ENCODE measurements at regions not wholly inside any gene's neighbourhood (a gene's known extent, or its start where the extent isn't known, plus 50 kb on each side); places are given as distances from the start of the nearest gene placed in this dataset.

- TF ChIP-seq KIAA2018 (CRISPR knock-in tag; IDR thresholded peaks at IDR 0.05; ENCODE audit: borderline replicate concordance) = no peak
- no peak for TF ChIP-seq E2F2 (CRISPR knock-in tag; IDR thresholded peaks at IDR 0.05; ENCODE audit: borderline replicate concordance)
- TF ChIP-seq ZNF616 (CRISPR knock-in tag; IDR thresholded peaks at IDR 0.05; ENCODE audit: low read depth) = no peak
- no peak; the same call in 1 of the 2 replicates for TF ChIP-seq SP140L (CRISPR knock-in tag; IDR thresholded peaks at IDR 0.05; ENCODE audit: borderline replicate concordance)
- TF ChIP-seq RBAK (CRISPR knock-in tag; IDR thresholded peaks at IDR 0.05) = no peak
- TF ChIP-seq FOXO4 (CRISPR knock-in tag; conservative IDR thresholded peaks at IDR 0.05) = no peak
- TF ChIP-seq ATF7-NPFF (CRISPR knock-in tag; IDR thresholded peaks at IDR 0.05; ENCODE audit: low read depth) = no peak
- TF ChIP-seq ZNF878 (CRISPR knock-in tag; IDR thresholded peaks at IDR 0.05) = no peak
- no peak for TF ChIP-seq FIP1L1 (IDR thresholded peaks at IDR 0.05; ENCODE audit: borderline replicate concordance, insufficient read depth, low read depth, low read length)
- no peak for TF ChIP-seq PRDM4 (CRISPR knock-in tag; IDR thresholded peaks at IDR 0.05; ENCODE audit: borderline replicate concordance)
- TF ChIP-seq ZMYM4 (CRISPR knock-in tag; IDR thresholded peaks at IDR 0.05) = no peak
- TF ChIP-seq ZNF773 (CRISPR knock-in tag; IDR thresholded peaks at IDR 0.05; ENCODE audit: borderline replicate concordance) = no peak
- no peak for TF ChIP-seq GPN1 (CRISPR knock-in tag; IDR thresholded peaks at IDR 0.05; ENCODE audit: borderline replicate concordance)
- TF ChIP-seq HNRNPL (IDR thresholded peaks at IDR 0.05; ENCODE audit: low read depth, low read length) = no peak
- no peak for TF ChIP-seq TGIF2 (CRISPR knock-in tag; IDR thresholded peaks at IDR 0.05)
- TF ChIP-seq DMAP1 (CRISPR knock-in tag; IDR thresholded peaks at IDR 0.05) = no peak
- TF ChIP-seq ZNF850 (CRISPR knock-in tag; conservative IDR thresholded peaks at IDR 0.05) = no peak
These were observed 235.4 kb downstream of the SEC23A start (continued) for GRCh38 chr14:38867561-38868150.

Measured in HepG2 (cell line).